HG03442 (cell line): ENCODE measurements at regions not wholly inside any gene's neighbourhood (a gene's known extent, or its start where the extent isn't known, plus 50 kb on each side); places are given as distances from the start of the nearest gene placed in this dataset.
"Not testable (repeated sequence)": the region's sequence is repeated elsewhere in the genome, so short reads cannot be mapped to it uniquely, and the experiment has no call there.

Experiments
- ATAC-seq: cut with Tn5 transposase; IDR thresholded peaks from one replicate; pipeline ENCODE4 v1.9.1; 2021; ENCODE audit warnings: mild to moderate bottlenecking, moderate library complexity; ENCODE audit not compliant: unreplicated experiment

- no peak for ATAC-seq
Observed at GRCh38 chr5:53160895-53161294, 51.3 kb upstream of the MOCS2 start.

- ATAC-seq = no peak
Observed at GRCh38 chr5:53161876-53162275, 52.3 kb upstream of the MOCS2 start.

GRCh38 chr5:53164478-53165165, 55.1 kb upstream of the MOCS2 start:
- ATAC-seq = no peak

GRCh38 chr5:53165431-53166182, 56.0 kb upstream of the MOCS2 start:
- ATAC-seq = no peak

GRCh38 chr5:53166183-53166495, 56.6 kb upstream of the MOCS2 start:
- ATAC-seq = no peak

- no peak for ATAC-seq
Observed at GRCh38 chr5:53167836-53168235, 58.3 kb upstream of the MOCS2 start.

- ATAC-seq = no peak
Observed at GRCh38 chr5:53169933-53170332, 60.4 kb upstream of the MOCS2 start.

GRCh38 chr5:53170746-53171349, 61.3 kb upstream of the MOCS2 start:
- ATAC-seq = no peak

GRCh38 chr5:53172073-53172472, 62.5 kb upstream of the MOCS2 start:
- ATAC-seq = not testable (repeated sequence)

GRCh38 chr5:53172630-53173029, 63.1 kb upstream of the MOCS2 start:
- ATAC-seq = no peak

GRCh38 chr5:53173083-53173482, 63.5 kb upstream of the MOCS2 start:
- no peak for ATAC-seq

- no peak for ATAC-seq
Observed at GRCh38 chr5:53178830-53179229, 69.3 kb upstream of the MOCS2 start.

- no peak for ATAC-seq
Observed at GRCh38 chr5:53179691-53180090, 70.1 kb upstream of the MOCS2 start.

GRCh38 chr5:53180538-53180937, 71.0 kb upstream of the MOCS2 start:
- no peak for ATAC-seq

GRCh38 chr5:53180991-53181390, 71.4 kb upstream of the MOCS2 start:
- ATAC-seq = no peak

- ATAC-seq = no peak
Observed at GRCh38 chr5:53183880-53184279, 74.3 kb upstream of the MOCS2 start.

- no peak for ATAC-seq
Observed at GRCh38 chr5:53191548-53192165, 82.1 kb upstream of the MOCS2 start.

- no peak for ATAC-seq
Observed at GRCh38 chr5:53194086-53194485, 84.5 kb upstream of the MOCS2 start.

- ATAC-seq = no peak
Observed at GRCh38 chr5:53199882-53200281, 90.3 kb upstream of the MOCS2 start.

- ATAC-seq = no peak
Observed at GRCh38 chr5:53200306-53200705, 90.7 kb upstream of the MOCS2 start.

- no peak for ATAC-seq
Observed at GRCh38 chr5:53201746-53202145, 92.2 kb upstream of the MOCS2 start.

GRCh38 chr5:53206562-53206961, 97.0 kb upstream of the MOCS2 start:
- no peak for ATAC-seq
